GM18519 (cell line): ENCODE measurements at regions not wholly inside any gene's neighbourhood (a gene's known extent, or its start where the extent isn't known, plus 50 kb on each side); places are given as distances from the start of the nearest gene placed in this dataset.
"Not testable (repeated sequence)": the region's sequence is repeated elsewhere in the genome, so short reads cannot be mapped to it uniquely, and the experiment has no call there.

ENCODE experiments used
- ATAC-seq: cut with Tn5 transposase; IDR thresholded peaks from one replicate; pipeline ENCODE4 v1.9.1; 2021; ENCODE audit warnings: mild to moderate bottlenecking, moderate library complexity; ENCODE audit not compliant: unreplicated experiment, low FRiP score

- ATAC-seq = no peak
These were observed 242.7 kb downstream of the BCL11B start for GRCh38 chr14:99029145-99029915.

DNA sequence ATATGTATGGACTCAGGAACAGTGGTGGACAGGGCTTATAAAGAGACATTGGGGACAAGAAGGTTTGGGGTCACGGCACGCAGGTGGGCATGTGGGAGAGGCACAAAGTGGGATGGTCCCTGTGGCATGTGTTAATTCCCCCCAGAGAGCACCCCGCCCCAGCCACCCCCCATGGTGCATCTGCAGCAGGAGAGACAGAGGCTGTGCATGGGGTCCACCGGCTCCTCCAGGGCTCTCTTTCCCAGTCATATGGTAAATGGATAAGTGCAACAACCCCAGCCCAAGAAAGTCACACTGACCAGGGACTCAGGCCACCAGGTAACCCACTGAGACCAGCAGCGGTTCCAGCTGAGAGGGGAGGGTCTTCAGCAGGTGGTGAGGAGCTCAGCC, 242.1 kb downstream of the BCL11B start:
- no peak for ATAC-seq

- ATAC-seq = no peak
These were observed 241.5 kb downstream of the BCL11B start for GRCh38 chr14:99030454-99030853.

- ATAC-seq = no peak
These were observed 239.2 kb downstream of the BCL11B start for GRCh38 chr14:99032759-99033158.

- no peak for ATAC-seq
These were observed 238.0 kb downstream of the BCL11B start for GRCh38 chr14:99033951-99034350.

GRCh38 chr14:99034711-99035171, 237.3 kb downstream of the BCL11B start:
- no peak for ATAC-seq

DNA sequence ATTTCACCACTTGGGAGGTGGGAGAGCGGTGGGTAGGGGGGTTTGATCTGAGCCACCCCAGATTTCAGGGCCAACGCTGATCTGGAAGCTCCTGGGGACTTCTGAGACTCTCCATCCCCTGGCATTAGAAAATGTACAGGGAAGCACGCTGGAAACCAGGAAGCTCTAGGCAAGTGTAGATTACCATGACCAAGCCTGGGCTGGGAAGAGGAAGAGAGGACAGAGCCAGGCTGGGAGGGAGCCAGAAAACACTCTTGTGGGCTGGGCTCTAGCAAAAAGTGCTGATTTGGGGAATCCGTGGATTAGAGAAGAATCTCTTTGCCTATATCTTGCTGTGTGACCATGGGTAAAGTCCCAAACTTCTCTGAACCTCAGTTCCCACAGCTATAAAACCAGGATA, 236.7 kb downstream of the BCL11B start:
- ATAC-seq = no peak

GRCh38 chr14:99035712-99036610, 236.0 kb downstream of the BCL11B start:
- no peak for ATAC-seq

- no peak for ATAC-seq
These were observed 235.2 kb downstream of the BCL11B start for GRCh38 chr14:99036611-99037293.

DNA sequence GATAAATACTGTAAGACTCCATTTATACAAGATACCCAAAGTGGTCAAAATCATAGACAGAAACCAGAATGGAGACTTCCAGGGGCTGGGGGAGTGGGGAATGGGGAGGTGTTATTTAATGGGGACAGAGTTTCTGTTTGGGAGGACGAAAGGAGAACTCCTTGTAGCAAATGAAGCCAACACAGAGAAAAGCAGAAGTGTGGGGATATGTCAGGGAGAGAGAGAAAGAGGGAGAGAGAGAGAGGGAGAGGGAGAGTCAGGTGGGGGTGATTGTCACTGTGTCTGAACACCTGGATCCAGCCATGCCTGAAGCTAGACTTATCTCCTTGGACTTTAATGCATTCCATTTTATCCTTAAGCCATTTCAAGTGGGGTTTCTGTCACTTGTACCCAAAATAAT, 234.7 kb downstream of the BCL11B start:
- ATAC-seq = not testable (repeated sequence)

DNA sequence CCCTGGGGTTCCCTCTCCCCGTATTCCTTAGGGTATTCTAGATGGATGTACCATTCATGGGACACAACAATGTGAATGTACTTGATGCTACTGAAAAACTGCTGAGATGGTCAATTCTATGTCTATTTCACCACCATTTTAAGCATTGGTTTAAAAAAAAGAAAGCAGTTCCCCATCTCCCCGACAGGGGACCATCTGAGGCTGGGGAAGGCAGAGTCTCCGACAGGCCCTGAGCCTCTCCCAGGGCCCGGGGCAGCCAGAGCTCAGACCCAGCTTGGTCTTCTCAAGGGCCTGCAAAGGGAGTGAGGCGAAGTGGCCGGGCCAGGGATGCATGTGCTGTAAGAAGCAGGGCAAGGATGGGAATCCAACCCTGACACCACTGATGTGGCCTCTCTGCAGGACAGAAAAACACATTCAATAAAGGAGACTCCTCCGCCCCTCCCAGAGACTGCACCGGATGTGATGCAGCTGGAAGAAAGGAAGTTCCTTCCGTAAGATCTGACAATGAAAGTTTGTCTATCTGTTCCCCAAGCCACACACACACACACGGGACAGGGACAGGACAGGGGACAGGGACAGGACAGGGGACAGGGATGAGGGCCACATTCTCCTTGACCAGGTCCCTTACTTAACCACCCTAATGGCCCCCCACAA, 234.1 kb downstream of the BCL11B start:
- no peak for ATAC-seq

GRCh38 chr14:99038431-99038820, 233.6 kb downstream of the BCL11B start:
- ATAC-seq = no peak

DNA sequence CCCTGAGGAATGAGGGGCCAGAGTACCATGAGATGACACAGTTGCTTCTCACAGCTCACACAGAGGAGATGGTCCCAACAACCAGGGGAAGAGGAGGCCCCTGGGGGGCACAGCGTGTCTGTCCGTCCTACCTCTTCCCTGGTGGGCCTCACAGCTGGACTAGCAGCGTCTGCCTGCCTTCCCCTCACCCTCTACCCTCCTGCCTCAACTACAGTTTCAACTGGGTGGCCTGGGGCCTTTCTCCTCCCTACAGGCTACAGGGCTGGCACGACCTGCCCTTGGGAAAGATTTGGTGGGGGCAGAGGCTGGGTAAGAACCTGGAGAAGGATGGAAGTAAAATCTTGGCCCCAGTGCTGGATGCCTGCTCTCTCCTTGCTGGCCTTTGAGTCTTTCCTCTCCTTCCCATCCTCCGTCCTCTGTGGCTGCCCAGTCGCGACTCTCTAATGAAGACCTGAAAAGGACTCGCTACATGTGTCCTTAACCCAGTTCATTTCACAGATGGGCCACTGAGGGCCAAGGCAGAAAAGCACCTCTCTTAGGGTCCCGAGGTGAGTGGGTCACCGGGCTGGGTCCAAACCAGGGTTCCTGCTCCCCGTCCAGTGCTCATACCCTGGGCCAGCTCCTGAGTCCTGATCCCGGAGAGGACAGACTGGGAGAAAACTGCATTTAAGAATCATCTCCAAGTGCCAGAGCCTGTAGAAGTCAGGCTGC, 232.5 kb downstream of the BCL11B start:
- ATAC-seq = no peak

GRCh38 chr14:99040052-99040451, 231.9 kb downstream of the BCL11B start:
- no peak for ATAC-seq

GRCh38 chr14:99040711-99041110, 231.3 kb downstream of the BCL11B start:
- ATAC-seq = no peak

DNA sequence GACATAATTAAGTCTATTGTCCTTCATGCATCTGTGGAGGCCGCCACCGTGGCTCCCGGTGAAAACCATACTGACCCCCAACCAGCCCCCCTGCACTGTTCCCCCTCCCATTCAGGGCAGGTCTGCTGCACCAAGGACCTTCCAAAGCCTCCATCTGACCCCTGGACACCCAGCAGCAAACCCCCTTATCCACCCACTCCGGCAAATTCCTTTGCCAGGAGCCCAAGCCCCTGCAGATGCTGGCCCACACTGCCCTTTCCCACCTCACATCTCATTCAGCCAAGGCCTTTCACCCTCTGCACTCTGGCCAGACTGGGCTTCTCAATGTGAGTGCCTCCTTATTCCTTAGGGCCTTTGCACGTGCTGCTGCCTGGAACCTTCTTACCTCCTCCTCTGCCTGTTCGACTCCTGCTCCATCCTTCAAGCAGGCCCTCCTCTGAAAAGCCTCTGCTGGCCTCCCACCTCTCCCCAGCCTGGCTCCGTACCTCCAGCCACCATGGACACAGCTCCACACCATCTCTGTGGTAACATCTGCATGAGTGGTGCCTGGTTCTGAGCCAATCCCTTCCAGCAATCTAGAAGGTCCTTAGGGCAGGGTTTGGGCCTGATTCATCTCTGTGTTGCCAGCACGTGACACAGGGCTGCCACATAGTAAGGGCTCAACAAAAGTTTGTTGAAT, 230.7 kb downstream of the BCL11B start:
- ATAC-seq = no peak

GRCh38 chr14:99041820-99042174, 230.2 kb downstream of the BCL11B start:
- no peak for ATAC-seq

- no peak for ATAC-seq
These were observed 229.4 kb downstream of the BCL11B start for GRCh38 chr14:99042381-99043266.

DNA sequence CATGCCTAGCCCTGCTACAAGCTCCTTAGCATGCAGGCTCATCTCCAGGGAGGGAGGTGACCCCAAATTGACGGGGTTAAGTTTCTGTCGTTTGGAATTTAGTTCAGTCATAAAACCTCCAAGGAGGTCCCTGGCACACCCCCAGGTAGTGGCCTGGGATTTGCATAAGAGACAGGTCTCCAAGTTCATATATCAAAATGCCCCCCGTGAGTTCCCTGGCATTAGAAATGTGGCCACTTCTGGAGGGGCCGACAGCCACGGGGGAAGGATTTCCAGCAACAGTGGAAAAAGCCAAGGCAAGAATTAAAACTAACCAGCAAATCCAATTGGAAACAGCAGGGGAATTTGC, 228.8 kb downstream of the BCL11B start:
- no peak for ATAC-seq
